A172 (cell line): ENCODE measurements at regions not wholly inside any gene's neighbourhood (a gene's known extent, or its start where the extent isn't known, plus 50 kb on each side); places are given as distances from the start of the nearest gene placed in this dataset.

ENCODE experiments used
- DNase-seq: peaks from one replicate; pipeline ENCODE4 v3.0.0-alpha.2; 2015; ENCODE audit warnings: low spot score

DNA sequence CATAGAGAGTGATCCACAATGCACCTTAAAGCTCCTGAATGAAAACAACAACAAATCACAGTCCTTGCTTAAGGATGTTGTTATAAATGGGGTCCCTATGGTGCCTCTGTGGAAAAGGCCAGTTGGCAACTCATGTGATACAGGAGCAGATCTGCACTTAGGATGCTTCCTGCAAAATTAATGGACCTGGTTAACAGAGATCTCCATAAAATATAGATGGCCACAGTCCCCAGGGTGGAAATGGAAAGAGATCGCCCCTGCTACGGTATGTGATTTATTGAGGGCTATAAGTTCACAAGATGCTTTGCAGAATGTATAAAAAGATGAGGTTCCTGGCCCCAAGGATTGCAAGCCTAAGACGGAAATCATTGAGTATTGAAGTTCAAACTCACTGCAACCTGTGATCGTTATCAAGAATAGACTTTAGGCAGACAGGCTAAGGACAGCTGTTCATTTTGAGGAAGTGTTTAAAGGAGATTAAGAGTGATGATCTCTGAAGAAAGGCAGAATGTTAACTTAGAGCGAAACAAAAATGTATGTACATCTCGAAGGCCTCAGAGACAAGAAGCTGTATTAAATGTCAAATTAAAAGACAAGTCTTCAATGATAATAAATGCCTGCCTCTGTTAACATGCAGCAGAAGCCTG is 174.1 kb upstream of the PLPP4 start:
- DNase-seq, result no peak

DNA sequence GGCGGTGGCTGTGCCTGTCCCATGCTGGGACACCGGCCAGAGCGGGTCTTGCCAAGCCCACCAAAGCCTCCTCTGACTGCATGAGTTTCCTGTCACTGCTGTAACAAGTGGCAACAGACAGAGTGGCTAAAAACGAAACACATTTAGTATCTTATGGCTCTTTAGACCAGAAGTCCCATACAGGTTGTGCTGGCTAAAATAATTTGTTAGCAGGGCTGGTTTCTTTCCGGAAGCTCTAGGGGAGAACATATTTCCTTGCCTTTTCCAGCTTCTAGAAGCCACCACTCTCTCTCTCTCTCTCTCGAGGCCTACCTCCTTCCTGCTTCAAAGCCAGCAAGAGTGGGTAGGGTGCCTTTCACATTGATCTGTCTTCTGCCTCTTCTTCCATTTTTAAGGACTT is 171.6 kb upstream of the PLPP4 start:
- DNase-seq, result no peak

DNA sequence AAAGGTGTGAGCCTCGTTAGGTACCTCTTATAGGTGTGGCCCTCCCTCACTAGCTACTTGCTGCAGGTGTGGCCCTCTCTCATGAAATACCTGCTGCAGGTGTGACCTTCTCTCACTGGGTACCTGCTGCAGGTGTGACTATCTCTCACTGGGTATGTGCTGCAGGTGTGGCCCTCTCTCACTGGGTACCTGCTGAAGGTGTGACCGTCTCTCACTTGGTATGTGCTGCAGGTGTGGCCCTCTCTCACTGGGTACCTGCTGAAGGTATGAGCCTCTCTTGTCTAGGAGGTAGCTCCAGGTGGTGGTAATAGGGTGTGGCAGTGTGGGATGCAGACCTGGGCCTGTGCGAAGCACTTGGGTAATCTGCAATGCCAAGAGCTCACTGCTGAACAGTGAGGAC is 170.7 kb upstream of the PLPP4 start:
- DNase-seq, result no peak

DNA sequence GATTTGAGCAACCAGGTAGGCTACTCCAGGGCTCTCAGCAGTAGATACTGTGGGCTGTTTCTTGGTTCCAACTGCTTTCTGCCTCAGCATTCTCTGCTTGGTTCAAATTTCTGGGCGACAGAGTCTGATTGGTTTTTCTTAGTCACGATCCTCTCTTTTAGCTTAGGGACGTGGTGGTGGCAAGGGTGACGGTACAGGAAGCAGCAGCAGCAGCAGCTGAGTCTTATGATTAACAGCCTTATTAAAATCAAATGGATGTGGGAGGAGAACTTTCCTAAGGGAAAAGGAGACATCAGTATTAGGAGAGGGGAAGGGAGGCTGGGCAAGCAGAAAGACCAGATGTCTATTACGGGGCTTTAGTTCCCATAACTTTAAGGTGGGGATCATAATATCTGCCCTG is 156.5 kb upstream of the PLPP4 start:
- no peak for DNase-seq

DNA sequence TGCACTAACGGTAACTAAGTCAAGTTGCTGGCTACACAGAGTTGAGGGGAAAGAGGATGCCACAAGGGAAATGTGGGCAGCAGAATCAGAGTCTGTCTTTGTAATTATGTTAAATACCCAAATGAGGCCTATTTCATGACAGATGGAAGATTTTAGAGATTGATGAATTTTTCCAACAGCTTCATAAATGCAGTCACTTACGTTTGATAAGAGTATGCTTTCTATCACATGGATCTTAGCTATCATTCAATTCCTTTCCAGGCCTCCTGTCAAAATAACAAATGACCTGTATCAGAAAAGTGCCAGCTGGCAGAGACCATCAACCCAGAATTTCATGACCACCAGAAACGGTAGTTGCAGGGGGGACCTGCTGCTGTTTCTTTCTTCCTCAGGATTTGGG is 148.4 kb upstream of the PLPP4 start:
- no peak for DNase-seq

- no peak for DNase-seq
Observed at GRCh38 chr10:120313715-120314114, 143.3 kb upstream of the PLPP4 start.

GRCh38 chr10:120314442-120314841 is 142.6 kb upstream of the PLPP4 start:
- no peak for DNase-seq

DNA sequence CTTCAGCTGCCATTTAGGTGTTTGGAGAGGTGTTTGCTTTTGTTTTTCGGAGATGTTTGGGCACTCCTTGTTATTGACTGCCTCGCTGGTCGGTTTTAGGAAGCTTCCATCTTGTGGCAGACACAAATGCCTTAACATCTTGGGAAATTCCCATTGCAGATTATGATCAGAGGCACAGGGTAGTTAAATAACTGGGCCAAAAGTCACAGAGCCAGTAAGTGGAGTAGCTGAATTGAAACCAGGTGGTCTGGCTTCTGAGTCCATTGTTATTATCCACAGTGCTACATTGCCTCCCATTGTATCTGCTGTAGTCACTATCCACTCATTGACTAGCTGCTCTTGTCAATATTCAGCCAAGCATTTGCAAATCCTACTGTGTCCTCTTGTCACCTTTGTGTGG is 138.2 kb upstream of the PLPP4 start:
- no peak for DNase-seq

GRCh38 chr10:120327675-120328074 is 129.4 kb upstream of the PLPP4 start:
- no peak for DNase-seq

DNA sequence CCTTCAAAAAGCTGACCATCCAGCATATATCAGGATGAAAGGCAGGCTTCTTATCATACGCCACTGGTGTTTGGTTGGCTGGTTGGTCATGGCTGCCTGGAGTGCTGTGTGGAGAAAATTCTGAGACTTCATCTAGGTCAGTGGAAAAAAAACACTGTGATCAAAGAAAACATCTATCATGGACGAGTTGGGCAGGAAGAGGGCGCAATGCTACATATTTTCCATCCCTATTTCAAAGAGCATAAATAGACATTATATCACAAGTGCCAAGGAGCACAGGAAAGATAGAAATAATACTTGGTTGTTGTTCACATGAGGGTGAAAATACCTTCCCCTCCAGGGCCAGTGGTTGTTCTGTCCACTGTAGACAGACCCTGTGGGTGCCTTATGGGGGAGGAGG is 128.4 kb upstream of the PLPP4 start:
- no peak for DNase-seq

DNA sequence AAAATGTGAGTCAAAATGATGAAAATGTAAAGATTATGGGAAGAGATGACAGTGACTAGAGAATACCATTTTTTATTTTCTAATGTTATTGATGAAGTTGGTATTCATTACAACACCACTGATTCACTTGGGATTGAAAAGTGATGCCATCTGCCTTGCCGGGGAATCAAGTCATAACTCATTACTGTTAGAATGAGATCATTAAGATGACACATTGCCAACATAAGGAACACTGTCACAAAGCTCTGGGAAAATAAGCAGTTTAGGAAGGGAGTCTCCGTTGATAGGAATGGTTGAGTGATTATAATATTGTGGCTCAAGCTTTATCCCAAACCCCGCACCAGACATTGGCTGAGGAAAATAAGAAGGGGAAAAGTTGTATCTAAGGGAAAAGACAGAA is 121.5 kb upstream of the PLPP4 start:
- DNase-seq, result no peak

GRCh38 chr10:120336306-120336910 is 120.6 kb upstream of the PLPP4 start:
- DNase-seq, result no peak

- peak; percentile 52 for DNase-seq
Observed at GRCh38 chr10:120336911-120337540, 120.0 kb upstream of the PLPP4 start.

- DNase-seq, result no peak
Observed at GRCh38 chr10:120342115-120342714, 114.8 kb upstream of the PLPP4 start.

- no peak for DNase-seq
Observed at GRCh38 chr10:120345186-120345585, 111.8 kb upstream of the PLPP4 start.

- no peak for DNase-seq
Observed at GRCh38 chr10:120347644-120348043, 109.4 kb upstream of the PLPP4 start.

DNA sequence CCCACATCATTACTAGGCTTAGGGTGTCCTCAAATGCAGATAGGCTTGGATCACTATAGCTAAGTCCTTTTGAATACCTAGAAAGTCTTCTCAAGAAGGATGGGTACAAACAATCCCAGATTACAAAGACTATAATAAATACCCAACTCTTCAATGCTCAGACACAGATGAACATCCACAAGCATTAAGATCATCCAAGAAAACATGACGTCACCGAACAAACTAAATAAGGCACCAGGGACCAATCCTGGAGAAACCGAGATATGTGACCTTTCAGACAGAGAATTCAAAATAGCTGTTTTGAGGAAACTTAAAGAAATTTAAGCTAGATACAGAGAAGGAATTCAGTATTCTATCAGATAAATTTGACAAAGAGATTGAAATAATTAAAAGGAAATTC is 108.0 kb upstream of the PLPP4 start:
- DNase-seq, result no peak

DNA sequence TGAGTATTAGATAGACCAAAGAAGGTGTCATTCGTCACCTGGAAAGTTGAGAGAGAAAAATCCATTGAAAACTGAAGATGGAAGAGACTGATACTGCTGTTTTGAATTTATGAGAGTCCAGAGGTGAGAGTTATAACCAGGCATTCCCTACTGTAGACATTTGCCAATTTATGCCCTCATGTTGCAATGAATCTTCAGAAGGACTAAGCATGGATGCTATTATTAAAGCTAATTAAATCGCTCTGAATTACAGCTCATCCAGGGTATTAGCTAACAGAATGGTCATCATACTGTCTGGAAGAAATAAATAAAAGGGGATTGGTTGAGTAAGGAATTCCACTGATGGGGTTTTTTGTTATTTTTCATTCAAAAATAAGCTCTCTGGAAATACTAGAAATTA is 101.6 kb upstream of the PLPP4 start:
- DNase-seq, result no peak

- no peak for DNase-seq
Observed at GRCh38 chr10:120360571-120360970, 96.5 kb upstream of the PLPP4 start.

- DNase-seq, result peak; percentile 64
Observed at GRCh38 chr10:120365872-120366271, 91.2 kb upstream of the PLPP4 start.

DNA sequence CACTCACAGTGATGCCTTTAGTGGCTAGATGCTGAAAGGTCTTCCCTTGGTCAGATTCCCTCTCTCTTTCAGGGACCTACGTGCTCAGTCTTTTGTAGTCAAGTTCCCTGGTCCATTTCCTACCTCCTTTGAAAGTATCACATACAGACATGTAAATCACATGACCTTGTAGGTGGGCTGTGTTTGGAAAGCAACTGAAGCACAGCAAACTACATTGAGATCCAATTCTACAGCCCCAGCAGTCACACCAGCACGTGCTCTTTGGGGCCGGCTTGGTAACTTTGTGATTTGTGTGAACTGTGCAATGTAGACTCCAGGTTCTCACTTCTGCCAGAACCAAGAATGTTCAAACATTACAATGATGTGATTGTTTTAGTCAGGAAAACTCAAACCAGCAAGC is 89.7 kb upstream of the PLPP4 start:
- DNase-seq, result no peak

DNA sequence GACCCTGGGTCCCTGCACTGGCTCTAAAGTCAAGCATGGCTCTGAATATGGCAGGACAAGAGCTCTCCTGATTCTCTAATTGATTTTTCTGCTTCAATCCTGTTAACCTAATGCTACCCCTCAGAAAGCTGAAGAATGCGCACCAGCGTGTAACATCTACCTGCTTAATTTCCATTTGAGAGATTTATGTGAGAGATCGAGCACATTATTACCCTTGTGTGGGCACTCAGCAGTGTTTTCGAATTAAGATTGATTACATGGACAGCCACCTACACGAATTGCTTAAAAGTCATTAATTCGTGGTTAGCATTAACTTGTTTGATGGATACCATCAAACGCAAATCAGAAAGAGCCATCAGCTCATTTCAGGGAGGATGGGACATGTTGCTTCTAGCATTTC is 88.7 kb upstream of the PLPP4 start:
- no peak for DNase-seq

- no peak for DNase-seq
Observed at GRCh38 chr10:120368927-120369326, 88.1 kb upstream of the PLPP4 start.
